CD8-positive, alpha-beta memory T cell (primary cell): ENCODE measurements at regions not wholly inside any gene's neighbourhood (a gene's known extent, or its start where the extent isn't known, plus 50 kb on each side); places are given as distances from the start of the nearest gene placed in this dataset.
"Not testable (repeated sequence)": the region's sequence is repeated elsewhere in the genome, so short reads cannot be mapped to it uniquely, and the experiment has no call there.

ENCODE experiments used
- CTCF ChIA-PET: fragments of 350-600 bp; sonication (Branson Sonifier 250); formaldehyde crosslinking; loops from one replicate; lab custom pipeline; 2021; ENCODE audit warnings: antibody characterized with exemption; lab: Charles Lee
- POLR2A ChIA-PET: fragments of 350-600 bp; sonication (Branson Sonifier 250); formaldehyde crosslinking; loops from one replicate; lab custom pipeline; 2021; ENCODE audit warnings: antibody characterized with exemption; lab: Charles Lee
- DNase-seq, 5 donors: peaks; one replicate each; pipeline versions ENCODE4 v3.0.0 to v3.0.0-alpha.2; 2020 to 2022; ENCODE audit warnings: mixed read lengths in 1 of 5
- H3K27ac ChIP-seq: one replicate; pipeline ENCODE4 v1.7.0; 2013; ENCODE audit warnings: low read depth, mild to moderate bottlenecking, low read length, moderate library complexity
- H3K27me3 ChIP-seq: 2 replicates; pipeline ENCODE4 v1.7.0; 2013; ENCODE audit warnings: low read length, mild to moderate bottlenecking; ENCODE audit not compliant: insufficient read depth, poor library complexity, severe bottlenecking
- H3K36me3 ChIP-seq: 2 replicates; pipeline ENCODE4 v1.7.0; 2013; ENCODE audit warnings: mild to moderate bottlenecking, low read length, moderate library complexity; ENCODE audit not compliant: insufficient read depth
- H3K4me1 ChIP-seq: 2 replicates; pipeline ENCODE4 v1.7.0; 2013; ENCODE audit warnings: mild to moderate bottlenecking, low read length, moderate library complexity; ENCODE audit not compliant: insufficient read depth
- H3K4me3 ChIP-seq: 2 replicates; pipeline ENCODE4 v1.7.0; 2013; ENCODE audit warnings: mild to moderate bottlenecking, low read length
- H3K9me3 ChIP-seq: 2 replicates; pipeline ENCODE4 v1.7.0; 2013; ENCODE audit warnings: mild to moderate bottlenecking, low read length
- H3K27ac Mint-ChIP-seq, 8 donors: one replicate each; pipeline ENCODE4 v1.8.0; 2020 to 2021; ENCODE audit warnings: mixed read lengths in 8 of 8, mild to moderate bottlenecking in 6 of 8, inconsistent platforms in 3 of 8, moderate library complexity in 3 of 8
- H3K27me3 Mint-ChIP-seq, 2 donors: one replicate each; pipeline ENCODE4 v1.8.0; 2020 to 2021; ENCODE audit warnings: mixed read lengths in 2 of 2, mild to moderate bottlenecking in 1 of 2, moderate library complexity in 1 of 2
- H3K36me3 Mint-ChIP-seq, 3 donors: one replicate each; pipeline ENCODE4 v1.8.0; 2020 to 2021; ENCODE audit warnings: mixed read lengths in 3 of 3, inconsistent platforms in 1 of 3, mild to moderate bottlenecking in 1 of 3
- H3K4me1 Mint-ChIP-seq, 3 donors: one replicate each; pipeline ENCODE4 v1.8.0; 2020 to 2021; ENCODE audit warnings: mixed read lengths in 3 of 3, inconsistent platforms in 1 of 3, mild to moderate bottlenecking in 1 of 3
- H3K4me3 Mint-ChIP-seq, 7 donors: one replicate each; pipeline ENCODE4 v1.8.0; 2020 to 2021; ENCODE audit warnings: mixed read lengths in 7 of 7, mild to moderate bottlenecking in 6 of 7, moderate library complexity in 4 of 7, inconsistent platforms in 2 of 7
- H3K9me3 Mint-ChIP-seq, 5 donors: one replicate each; pipeline ENCODE4 v1.8.0; 2020 to 2022; ENCODE audit warnings: mixed read lengths in 5 of 5, mild to moderate bottlenecking in 3 of 5, moderate library complexity in 2 of 5, inconsistent platforms in 1 of 5

GRCh38 chr16:65316808-65317207 is 194.9 kb upstream of the CDH11 start:
- no peak overlapping the region for H3K4me3 ChIP-seq
- DNase-seq: no peak
- Mint-ChIP-seq H3K27me3 (no peaks in the 10 kb centered on the region), H3K4me1 (no peaks in the 10 kb centered on the region), H3K9me3 (peaks cover 2 to 23% (median 4%) of the 10 kb centered on the region in 5 donors), H3K36me3 (no peaks in the 10 kb centered on the region), H3K4me3 (no peak overlapping the region), H3K27ac (no peak overlapping the region)
- no peaks in the 10 kb centered on the region for H3K4me1 ChIP-seq
- no peaks in the 10 kb centered on the region for H3K27me3 ChIP-seq
- H3K36me3 ChIP-seq: no peaks in the 10 kb centered on the region
- no peak overlapping the region for H3K27ac ChIP-seq
- ChIA-PET POLR2A (no interaction called here), CTCF (no interaction called here)
- no peaks in the 10 kb centered on the region for H3K9me3 ChIP-seq

GRCh38 chr16:65315081-65315780 is 193.4 kb upstream of the CDH11 start:
- CTCF ChIA-PET: no interaction called here
- Histone ChIP-seq H3K27ac (no peak overlapping the region), H3K9me3 (no peaks in the 10 kb centered on the region), H3K27me3 (no peaks in the 10 kb centered on the region), H3K36me3 (no peaks in the 10 kb centered on the region), H3K4me3 (no peak overlapping the region), H3K4me1 (no peaks in the 10 kb centered on the region)
- POLR2A ChIA-PET: no interaction called here
- H3K4me3 Mint-ChIP-seq: no peak overlapping the region
- H3K36me3 Mint-ChIP-seq: no peaks in the 10 kb centered on the region
- no peaks in the 10 kb centered on the region for H3K4me1 Mint-ChIP-seq
- H3K9me3 Mint-ChIP-seq: peaks cover 2 to 23% (median 4%) of the 10 kb centered on the region in 5 donors
- no peak for DNase-seq
- no peaks in the 10 kb centered on the region for H3K27me3 Mint-ChIP-seq
- no peak overlapping the region for H3K27ac Mint-ChIP-seq

- no peak overlapping the region for H3K4me3 Mint-ChIP-seq
- no peaks in the 10 kb centered on the region for H3K36me3 Mint-ChIP-seq
- CTCF ChIA-PET: no interaction called here
- no peaks in the 10 kb centered on the region for H3K9me3 ChIP-seq
- H3K4me1 ChIP-seq: no peaks in the 10 kb centered on the region
- no peaks in the 10 kb centered on the region for H3K36me3 ChIP-seq
- POLR2A ChIA-PET: no interaction called here
- DNase-seq: no peak
- H3K27ac ChIP-seq: no peak overlapping the region
- H3K27ac Mint-ChIP-seq: no peak overlapping the region
- H3K4me3 ChIP-seq: no peak overlapping the region
- H3K9me3 Mint-ChIP-seq: peaks cover 2 to 25% (median 4%) of the 10 kb centered on the region in 5 donors
- no peaks in the 10 kb centered on the region for H3K27me3 ChIP-seq
- H3K27me3 Mint-ChIP-seq: no peaks in the 10 kb centered on the region
- H3K4me1 Mint-ChIP-seq: no peaks in the 10 kb centered on the region
These were observed 192.8 kb upstream of the CDH11 start for GRCh38 chr16:65314627-65315008.

GRCh38 chr16:65313936-65314626 is 192.2 kb upstream of the CDH11 start:
- ChIA-PET CTCF (no interaction called here), POLR2A (no interaction called here)
- Histone ChIP-seq H3K4me3 (no peak overlapping the region), H3K27me3 (no peaks in the 10 kb centered on the region), H3K27ac (no peak overlapping the region), H3K36me3 (no peaks in the 10 kb centered on the region), H3K4me1 (no peaks in the 10 kb centered on the region), H3K9me3 (no peaks in the 10 kb centered on the region)
- no peak for DNase-seq
- Mint-ChIP-seq H3K9me3 (peaks cover 2 to 26% (median 4%) of the 10 kb centered on the region in 5 donors), H3K27ac (no peak overlapping the region), H3K27me3 (no peaks in the 10 kb centered on the region), H3K4me3 (no peak overlapping the region), H3K4me1 (no peaks in the 10 kb centered on the region), H3K36me3 (no peaks in the 10 kb centered on the region)

- Histone ChIP-seq H3K36me3 (no peaks in the 10 kb centered on the region), H3K4me3 (no peak overlapping the region), H3K4me1 (no peaks in the 10 kb centered on the region), H3K27me3 (no peaks in the 10 kb centered on the region), H3K9me3 (no peaks in the 10 kb centered on the region), H3K27ac (no peak overlapping the region)
- POLR2A ChIA-PET: no interaction called here
- Mint-ChIP-seq H3K27ac (no peak overlapping the region), H3K36me3 (no peaks in the 10 kb centered on the region), H3K4me1 (no peaks in the 10 kb centered on the region), H3K27me3 (no peaks in the 10 kb centered on the region), H3K4me3 (no peak overlapping the region), H3K9me3 (peaks cover 2 to 26% (median 8%) of the 10 kb centered on the region in 5 donors)
- CTCF ChIA-PET: no interaction called here
- no peak for DNase-seq
These were observed 190.9 kb upstream of the CDH11 start for GRCh38 chr16:65312795-65313194.

GRCh38 chr16:65312071-65312470 is 190.2 kb upstream of the CDH11 start:
- POLR2A ChIA-PET: no interaction called here
- no peaks in the 10 kb centered on the region for H3K27me3 ChIP-seq
- no peak overlapping the region for H3K27ac ChIP-seq
- Mint-ChIP-seq H3K4me3 (no peak overlapping the region), H3K4me1 (no peaks in the 10 kb centered on the region), H3K27ac (no peak overlapping the region), H3K27me3 (no peaks in the 10 kb centered on the region), H3K9me3 (peaks cover 2 to 26% (median 8%) of the 10 kb centered on the region in 5 donors), H3K36me3 (no peaks in the 10 kb centered on the region)
- CTCF ChIA-PET: no interaction called here
- H3K4me1 ChIP-seq: no peaks in the 10 kb centered on the region
- no peak for DNase-seq
- no peaks in the 10 kb centered on the region for H3K36me3 ChIP-seq
- no peaks in the 10 kb centered on the region for H3K9me3 ChIP-seq
- H3K4me3 ChIP-seq: no peak overlapping the region

DNA sequence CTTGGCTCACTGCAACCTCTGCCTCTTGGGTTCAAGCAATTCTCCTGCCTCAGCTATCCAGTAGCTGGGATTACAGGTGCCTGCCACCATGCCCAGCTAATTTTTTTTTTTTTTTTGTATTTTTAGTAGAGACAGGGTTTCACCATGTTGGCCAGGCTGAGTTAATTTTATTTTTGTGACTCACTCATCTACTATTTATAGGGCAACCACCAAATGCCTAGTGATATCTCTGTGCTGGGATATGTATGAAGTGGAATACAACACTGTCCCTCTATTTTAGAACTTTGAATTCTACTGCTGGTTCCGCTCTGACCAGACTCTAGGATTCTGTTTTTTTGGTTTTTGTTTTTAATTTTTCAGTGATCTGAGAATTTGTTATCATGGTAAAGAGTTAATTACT is 188.6 kb upstream of the CDH11 start:
- H3K27ac ChIP-seq, H3K36me3 ChIP-seq, H3K4me1 Mint-ChIP-seq, H3K27ac Mint-ChIP-seq, H3K4me3 Mint-ChIP-seq, H3K27me3 Mint-ChIP-seq, H3K36me3 Mint-ChIP-seq, DNase-seq, H3K4me3 ChIP-seq, H3K9me3 ChIP-seq, H3K27me3 ChIP-seq, POLR2A ChIA-PET, H3K4me1 ChIP-seq, CTCF ChIA-PET: not testable (repeated sequence)
- peaks cover 2 to 26% (median 7%) of the 10 kb centered on the region in 5 donors for H3K9me3 Mint-ChIP-seq

- ChIA-PET CTCF (no interaction called here), POLR2A (no interaction called here)
- Histone ChIP-seq H3K4me3 (no peak overlapping the region), H3K27ac (no peak overlapping the region), H3K9me3 (no peaks in the 10 kb centered on the region), H3K36me3 (no peaks in the 10 kb centered on the region), H3K4me1 (no peaks in the 10 kb centered on the region), H3K27me3 (no peaks in the 10 kb centered on the region)
- Mint-ChIP-seq H3K27ac (no peak overlapping the region), H3K27me3 (no peaks in the 10 kb centered on the region), H3K9me3 (peaks cover 2 to 23% (median 4%) of the 10 kb centered on the region in 5 donors), H3K4me1 (no peaks in the 10 kb centered on the region), H3K36me3 (no peaks in the 10 kb centered on the region), H3K4me3 (no peak overlapping the region)
- DNase-seq: no peak
These were observed 187.5 kb upstream of the CDH11 start for GRCh38 chr16:65309354-65309753.
